HEK293T (cell line): ENCODE measurements at regions not wholly inside any gene's neighbourhood (a gene's known extent, or its start where the extent isn't known, plus 50 kb on each side); places are given as distances from the start of the nearest gene placed in this dataset.
"Not testable (repeated sequence)": the region's sequence is repeated elsewhere in the genome, so short reads cannot be mapped to it uniquely, and the experiment has no call there.

Source experiments
- ARNT ChIP-seq: fragments of 450-650 bp; IDR thresholded peaks from 2 replicates; pipeline ENCODE4 v1.6.1; 2017; ENCODE audit warnings: mild to moderate bottlenecking
- SP1 ChIP-seq: fragments of 450-650 bp; IDR thresholded peaks from 2 replicates; pipeline ENCODE4 v1.6.1; 2017
- SUZ12 ChIP-seq: fragments of 450-650 bp; IDR thresholded peaks from 2 replicates; pipeline ENCODE4 v1.6.1; 2016; ENCODE audit warnings: mild to moderate bottlenecking
- TF ChIP-seq, protein P1 (sequence below): fragments of 450-650 bp; IDR thresholded peaks from 2 replicates; pipeline ENCODE4 v1.6.1; 2016

DNA sequence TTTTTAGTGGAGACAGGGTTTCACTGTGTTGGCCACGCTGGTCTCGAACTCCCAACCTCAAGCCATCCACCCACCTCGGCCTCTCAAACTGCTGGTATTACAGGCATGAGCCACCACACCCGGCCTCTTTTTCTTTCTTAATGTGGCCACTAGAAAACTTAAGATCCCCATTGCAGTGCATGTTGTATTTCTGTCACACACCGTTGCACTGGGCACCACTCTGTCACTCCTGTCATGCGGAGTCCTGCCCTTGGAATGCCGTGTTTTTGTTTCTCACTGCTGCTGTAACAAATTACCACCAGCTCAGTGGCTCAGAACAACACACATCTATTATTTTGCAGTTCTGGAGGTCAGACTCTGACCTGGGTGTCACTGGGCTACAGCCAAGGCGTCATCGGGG is 178.9 kb downstream of the TRIM43 start:
- TF ChIP-seq SUZ12, SP1, ARNT: not testable (repeated sequence)
- TF ChIP-seq, protein P1, sequence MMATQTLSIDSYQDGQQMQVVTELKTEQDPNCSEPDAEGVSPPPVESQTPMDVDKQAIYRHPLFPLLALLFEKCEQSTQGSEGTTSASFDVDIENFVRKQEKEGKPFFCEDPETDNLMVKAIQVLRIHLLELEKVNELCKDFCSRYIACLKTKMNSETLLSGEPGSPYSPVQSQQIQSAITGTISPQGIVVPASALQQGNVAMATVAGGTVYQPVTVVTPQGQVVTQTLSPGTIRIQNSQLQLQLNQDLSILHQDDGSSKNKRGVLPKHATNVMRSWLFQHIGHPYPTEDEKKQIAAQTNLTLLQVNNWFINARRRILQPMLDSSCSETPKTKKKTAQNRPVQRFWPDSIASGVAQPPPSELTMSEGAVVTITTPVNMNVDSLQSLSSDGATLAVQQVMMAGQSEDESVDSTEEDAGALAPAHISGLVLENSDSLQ = not testable (repeated sequence)
